ENCODE measurements at regions not wholly inside any gene's neighbourhood (a gene's known extent, or its start where the extent isn't known, plus 50 kb on each side); places are given as distances from the start of the nearest gene placed in this dataset.

- no peak for TF ChIP-seq CTCF (IDR thresholded peaks at IDR 0.05; ENCODE audit: extremely low read depth, missing control alignments)
- DNase-seq (ENCODE audit: low spot score) = no peak
These were observed 64.4 kb downstream of the XCL1 start for GRCh38 chr1:168640836-168641235.

GRCh38 chr1:168643152-168643551, 66.7 kb downstream of the XCL1 start:
- no peak for TF ChIP-seq CTCF (IDR thresholded peaks at IDR 0.05; ENCODE audit: extremely low read depth, missing control alignments)
- DNase-seq (ENCODE audit: low spot score) = no peak
